ENCODE measurements at regions not wholly inside any gene's neighbourhood (a gene's known extent, or its start where the extent isn't known, plus 50 kb on each side); places are given as distances from the start of the nearest gene placed in this dataset.

DNA sequence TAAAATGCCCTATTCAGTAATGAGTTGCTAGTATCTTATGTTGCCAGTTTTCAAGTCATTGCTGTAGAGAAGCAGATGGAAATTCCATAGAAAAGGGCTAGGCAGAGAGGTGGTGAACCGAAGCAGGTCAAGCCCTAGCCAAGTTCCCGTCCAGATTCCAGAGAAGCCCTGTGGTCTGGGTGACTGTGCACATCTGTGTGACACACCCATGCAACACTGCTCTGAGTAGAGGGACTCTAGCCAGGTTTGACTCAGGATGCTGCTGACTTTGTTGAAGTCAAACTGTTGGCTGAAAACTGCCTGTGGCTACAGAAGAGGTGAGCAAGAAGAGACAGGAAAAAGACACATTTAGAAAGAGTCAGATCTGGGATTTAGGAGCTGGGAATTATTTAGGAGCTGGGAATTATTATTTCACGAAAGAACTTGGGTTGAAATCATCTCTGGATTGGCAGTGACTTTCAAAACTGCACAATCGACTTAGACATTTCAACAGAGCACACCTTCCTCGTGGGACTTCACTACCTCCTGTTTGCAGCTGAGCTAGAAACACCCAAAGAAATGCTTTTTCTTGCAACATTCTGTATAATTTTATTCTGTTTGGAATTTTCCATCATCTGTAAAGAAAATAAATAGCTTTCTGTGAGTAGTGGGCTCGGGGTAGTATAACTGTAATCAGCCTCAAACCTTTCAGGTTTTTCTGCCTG, 149.1 kb upstream of the PRKCQ start:
- peak overlapping the region; percentile 32 for H3K9ac ChIP-seq
- no peaks in the 10 kb centered on the region for H3K36me3 ChIP-seq (ENCODE audit: low read depth)
- H2AFZ ChIP-seq, result no peak overlapping the region
- in situ Hi-C loops (cut with MboI), result no loop called here
- DNase-seq, result peak; percentile 96
- WGBS, 2 experiments (ENCODE audit: low coverage in 1 of 2, low lambda C conversion rate in 2 of 2, missing lambda C conversion rate in 2 of 2), result 9% methylated on average over 6 of the region's 6 CpGs
- peak overlapping the region; percentile 36 for H3K27ac ChIP-seq
- no peaks in the 10 kb centered on the region for H3K9me2 ChIP-seq (ENCODE audit: insufficient read depth)
- peaks cover 17% of the 10 kb centered on the region for H3F3A ChIP-seq (ENCODE audit: insufficient read depth)
- H3K4me3 ChIP-seq, result peak overlapping the region; percentile 36
- peaks cover 13% of the 10 kb centered on the region for H3K4me1 ChIP-seq (ENCODE audit: insufficient read depth)
- no peaks in the 10 kb centered on the region for H3K27me3 ChIP-seq (replicated peaks; ENCODE audit: insufficient read depth)
- TF ChIP-seq EZH2 (IDR thresholded peaks at IDR 0.05; ENCODE audit: insufficient read depth, poor library complexity, severe bottlenecking), result no peak
- TF ChIP-seq EZH2phosphoT487 (IDR thresholded peaks at IDR 0.05; ENCODE audit: insufficient read depth, low read depth), result no peak
- H3K79me2 ChIP-seq (ENCODE audit: insufficient read depth), result no peaks in the 10 kb centered on the region
- H4K20me1 ChIP-seq (ENCODE audit: insufficient read depth), result no peaks in the 10 kb centered on the region
- H3K9me3 ChIP-seq (ENCODE audit: low read depth), result no peaks in the 10 kb centered on the region
- H3K4me2 ChIP-seq (ENCODE audit: unreplicated experiment), result peak overlapping the region; percentile 55

DNA sequence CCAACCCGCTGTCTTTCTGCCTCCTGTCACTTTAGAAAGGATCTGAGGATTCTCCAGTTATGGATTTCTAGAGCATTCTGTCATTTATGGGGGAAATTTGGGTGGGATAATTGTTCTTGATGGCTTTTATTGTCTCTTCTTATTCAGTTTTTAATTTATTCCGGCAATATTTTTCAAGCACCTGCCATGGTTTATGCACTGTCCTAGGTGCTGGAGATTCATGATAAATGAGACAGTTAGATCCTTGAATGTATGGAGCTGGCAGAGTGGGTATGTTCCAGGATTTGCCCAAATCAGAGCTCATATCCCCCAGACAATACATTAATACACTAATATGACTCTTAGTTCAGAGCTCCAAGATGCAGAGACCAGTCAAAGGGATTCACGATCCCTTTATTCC, 146.8 kb upstream of the PRKCQ start:
- no peaks in the 10 kb centered on the region for H4K20me1 ChIP-seq (ENCODE audit: insufficient read depth)
- no peaks in the 10 kb centered on the region for H3K9me2 ChIP-seq (ENCODE audit: insufficient read depth)
- H3K79me2 ChIP-seq (ENCODE audit: insufficient read depth), result no peaks in the 10 kb centered on the region
- no peaks in the 10 kb centered on the region for H3K9me3 ChIP-seq (ENCODE audit: low read depth)
- no peak overlapping the region for H3K4me3 ChIP-seq
- H3K4me1 ChIP-seq (ENCODE audit: insufficient read depth), result peaks cover 27% of the 10 kb centered on the region
- no peak for DNase-seq
- H2AFZ ChIP-seq, result no peak overlapping the region
- H3F3A ChIP-seq (ENCODE audit: insufficient read depth), result peaks cover 28% of the 10 kb centered on the region
- no peaks in the 10 kb centered on the region for H3K36me3 ChIP-seq (ENCODE audit: low read depth)
- in situ Hi-C loops (cut with MboI), result no loop called here
- no peak overlapping the region for H3K4me2 ChIP-seq (ENCODE audit: unreplicated experiment)
- H3K9ac ChIP-seq, result no peak overlapping the region
- no peak for TF ChIP-seq EZH2 (IDR thresholded peaks at IDR 0.05; ENCODE audit: insufficient read depth, poor library complexity, severe bottlenecking)
- no peak for TF ChIP-seq EZH2phosphoT487 (IDR thresholded peaks at IDR 0.05; ENCODE audit: insufficient read depth, low read depth)
- no peak overlapping the region for H3K27ac ChIP-seq
- no peaks in the 10 kb centered on the region for H3K27me3 ChIP-seq (replicated peaks; ENCODE audit: insufficient read depth)
- 77 to 81% methylated on average over 3 of the region's 3 CpGs for WGBS, 2 experiments (ENCODE audit: low coverage in 1 of 2, low lambda C conversion rate in 2 of 2, missing lambda C conversion rate in 2 of 2)

DNA sequence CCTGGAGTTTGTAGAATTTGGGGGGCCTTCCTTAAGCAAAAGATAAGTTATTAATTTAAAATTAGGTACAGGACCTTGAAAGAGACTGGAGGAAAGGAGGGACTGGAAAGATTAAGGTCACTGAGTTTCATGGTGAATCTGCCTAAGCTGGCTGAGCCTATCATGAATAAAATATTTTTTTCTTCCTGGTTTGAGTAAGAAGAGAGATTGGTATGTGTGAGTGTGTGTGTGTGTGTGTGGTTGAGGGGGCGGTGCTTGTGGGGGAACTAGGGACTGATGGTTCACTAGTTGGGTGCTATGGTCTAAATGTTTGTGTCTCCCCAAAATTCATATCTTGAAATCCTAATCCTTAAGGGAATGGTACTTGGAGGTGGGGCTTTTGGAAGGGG, 142.5 kb upstream of the PRKCQ start:
- Histone ChIP-seq H4K20me1 (ENCODE audit: insufficient read depth) (no peaks in the 10 kb centered on the region), H3K79me2 (ENCODE audit: insufficient read depth) (no peaks in the 10 kb centered on the region), H3K27ac (peak overlapping the region; percentile 93), H3F3A (ENCODE audit: insufficient read depth) (peaks cover 15% of the 10 kb centered on the region), H3K27me3 (replicated peaks; ENCODE audit: insufficient read depth) (no peaks in the 10 kb centered on the region), H2AFZ (0 out of 2 replicates have a peak overlapping the region, but pooled peaks have one; percentile 8), H3K4me2 (ENCODE audit: unreplicated experiment) (peak overlapping the region; percentile 84), H3K36me3 (ENCODE audit: low read depth) (no peaks in the 10 kb centered on the region), H3K9me2 (ENCODE audit: insufficient read depth) (no peaks in the 10 kb centered on the region), H3K9ac (peak overlapping the region; percentile 76), H3K4me3 (peak overlapping the region; percentile 59), H3K4me1 (ENCODE audit: insufficient read depth) (peaks cover 21% of the 10 kb centered on the region), H3K9me3 (ENCODE audit: low read depth) (no peaks in the 10 kb centered on the region)
- DNase-seq, result peak; percentile 68
- in situ Hi-C loops (cut with MboI), result no loop called here
- WGBS, 2 experiments (ENCODE audit: low coverage in 1 of 2, low lambda C conversion rate in 2 of 2, missing lambda C conversion rate in 2 of 2), result 43 to 71% methylated on average over 1 of the region's 1 CpG
- TF ChIP-seq EZH2phosphoT487 (IDR thresholded peaks at IDR 0.05; ENCODE audit: insufficient read depth, low read depth) (no peak), EZH2 (IDR thresholded peaks at IDR 0.05; ENCODE audit: insufficient read depth, poor library complexity, severe bottlenecking) (no peak)

DNA sequence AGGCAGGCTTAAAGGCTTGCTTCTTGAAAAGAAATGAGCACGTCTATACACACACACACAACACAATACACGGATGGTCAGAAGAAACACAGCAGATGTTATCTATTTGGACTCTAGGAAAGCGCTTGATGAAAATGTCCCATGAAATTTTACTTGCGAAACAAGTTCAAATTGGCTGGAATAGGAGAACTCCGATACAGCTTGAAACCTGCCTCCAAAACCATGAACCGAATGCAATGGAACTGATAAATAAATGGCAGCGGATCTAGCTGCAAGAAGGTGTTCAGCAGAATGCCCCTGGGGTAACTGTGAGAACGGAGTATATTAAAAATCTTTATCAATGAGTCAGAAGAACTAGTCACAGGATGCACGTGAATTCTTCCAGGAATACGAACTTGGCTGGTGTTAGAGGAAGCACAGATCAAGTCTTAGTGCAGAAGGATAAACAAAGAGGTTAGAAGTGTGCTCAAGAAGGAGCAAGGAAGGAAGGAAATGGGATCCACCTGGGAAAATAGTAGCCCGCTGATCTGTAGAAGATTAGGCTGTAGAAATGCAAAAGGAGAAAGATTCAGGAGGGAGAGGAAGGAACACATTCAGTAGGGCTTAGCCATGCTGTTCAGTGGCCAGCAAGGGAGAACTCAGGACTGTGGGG, 142.0 kb upstream of the PRKCQ start:
- no peak for TF ChIP-seq EZH2 (IDR thresholded peaks at IDR 0.05; ENCODE audit: insufficient read depth, poor library complexity, severe bottlenecking)
- no peak for TF ChIP-seq EZH2phosphoT487 (IDR thresholded peaks at IDR 0.05; ENCODE audit: insufficient read depth, low read depth)
- peaks cover 21% of the 10 kb centered on the region for H3K4me1 ChIP-seq (ENCODE audit: insufficient read depth)
- H4K20me1 ChIP-seq (ENCODE audit: insufficient read depth), result no peaks in the 10 kb centered on the region
- 1% methylated on average over 11 of the region's 11 CpGs for WGBS, 2 experiments (ENCODE audit: low coverage in 1 of 2, low lambda C conversion rate in 2 of 2, missing lambda C conversion rate in 2 of 2)
- peak overlapping the region; percentile 84 for H3K4me2 ChIP-seq (ENCODE audit: unreplicated experiment)
- no peaks in the 10 kb centered on the region for H3K79me2 ChIP-seq (ENCODE audit: insufficient read depth)
- H3K9ac ChIP-seq, result peak overlapping the region; percentile 76
- no peaks in the 10 kb centered on the region for H3K9me2 ChIP-seq (ENCODE audit: insufficient read depth)
- DNase-seq, result peak; percentile 96
- in situ Hi-C loops (cut with MboI), result no loop called here
- H3K9me3 ChIP-seq (ENCODE audit: low read depth), result no peaks in the 10 kb centered on the region
- peak overlapping the region; percentile 93 for H3K27ac ChIP-seq
- 0 out of 2 replicates have a peak overlapping the region, but pooled peaks have one; percentile 8 for H2AFZ ChIP-seq
- no peaks in the 10 kb centered on the region for H3K36me3 ChIP-seq (ENCODE audit: low read depth)
- peak overlapping the region; percentile 59 for H3K4me3 ChIP-seq
- peaks cover 18% of the 10 kb centered on the region for H3F3A ChIP-seq (ENCODE audit: insufficient read depth)
- H3K27me3 ChIP-seq (replicated peaks; ENCODE audit: insufficient read depth), result no peaks in the 10 kb centered on the region
